ENCODE measurements at regions not wholly inside any gene's neighbourhood (a gene's known extent, or its start where the extent isn't known, plus 50 kb on each side); places are given as distances from the start of the nearest gene placed in this dataset.

DNA sequence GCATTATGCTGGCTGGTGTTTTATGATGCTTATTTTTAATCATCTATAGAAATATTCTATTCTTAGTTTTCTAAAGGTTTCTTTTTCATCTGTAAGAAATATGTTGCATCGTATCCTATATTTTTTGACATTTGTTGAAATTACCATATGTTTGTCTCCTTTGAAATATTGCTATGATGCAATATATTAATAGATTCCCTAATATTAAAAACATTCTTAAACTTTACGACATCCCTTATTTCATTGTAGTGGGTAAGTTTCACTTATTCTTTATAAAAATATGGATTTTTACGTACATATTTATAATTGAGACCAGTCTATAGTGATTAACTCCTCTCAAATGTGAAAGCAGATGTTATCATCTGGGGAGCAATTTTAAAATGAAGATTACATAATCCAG is 258.2 kb upstream of the DUSP10 start:
- TF ChIP-seq, protein P1, sequence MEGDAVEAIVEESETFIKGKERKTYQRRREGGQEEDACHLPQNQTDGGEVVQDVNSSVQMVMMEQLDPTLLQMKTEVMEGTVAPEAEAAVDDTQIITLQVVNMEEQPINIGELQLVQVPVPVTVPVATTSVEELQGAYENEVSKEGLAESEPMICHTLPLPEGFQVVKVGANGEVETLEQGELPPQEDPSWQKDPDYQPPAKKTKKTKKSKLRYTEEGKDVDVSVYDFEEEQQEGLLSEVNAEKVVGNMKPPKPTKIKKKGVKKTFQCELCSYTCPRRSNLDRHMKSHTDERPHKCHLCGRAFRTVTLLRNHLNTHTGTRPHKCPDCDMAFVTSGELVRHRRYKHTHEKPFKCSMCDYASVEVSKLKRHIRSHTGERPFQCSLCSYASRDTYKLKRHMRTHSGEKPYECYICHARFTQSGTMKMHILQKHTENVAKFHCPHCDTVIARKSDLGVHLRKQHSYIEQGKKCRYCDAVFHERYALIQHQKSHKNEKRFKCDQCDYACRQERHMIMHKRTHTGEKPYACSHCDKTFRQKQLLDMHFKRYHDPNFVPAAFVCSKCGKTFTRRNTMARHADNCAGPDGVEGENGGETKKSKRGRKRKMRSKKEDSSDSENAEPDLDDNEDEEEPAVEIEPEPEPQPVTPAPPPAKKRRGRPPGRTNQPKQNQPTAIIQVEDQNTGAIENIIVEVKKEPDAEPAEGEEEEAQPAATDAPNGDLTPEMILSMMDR (IDR thresholded peaks at IDR 0.05) = no peak
- TF ChIP-seq POLR2A (IDR thresholded peaks at IDR 0.05) = no peak
